Mesendoderm (in vitro differentiated cells): ENCODE measurements at regions not wholly inside any gene's neighbourhood (a gene's known extent, or its start where the extent isn't known, plus 50 kb on each side); places are given as distances from the start of the nearest gene placed in this dataset.
A peak's percentile ranks its signal among the peaks of the same experiment; 100 is the strongest.

Source experiments
- DNase-seq: peaks from one replicate; pipeline ENCODE4 v3.0.0; 2013
- H2AK5ac ChIP-seq: 2 replicates; pipeline ENCODE4 v1.6.1; 2013; ENCODE audit warnings: low read length, inconsistent platforms
- H2BK120ac ChIP-seq: 2 replicates; pipeline ENCODE4 v1.6.1; 2013; ENCODE audit warnings: low read depth, mild to moderate bottlenecking, low read length, moderate library complexity, mixed read lengths
- H2BK15ac ChIP-seq: replicated peaks from 2 replicates; pipeline ENCODE4 v1.6.1; 2013; ENCODE audit warnings: low read depth, mild to moderate bottlenecking, moderate library complexity
- H2BK5ac ChIP-seq: 2 replicates; pipeline ENCODE4 v1.6.1; 2013; ENCODE audit warnings: low read length, inconsistent platforms
- H3K18ac ChIP-seq: 2 replicates; pipeline ENCODE4 v1.6.1; 2013; ENCODE audit warnings: mild to moderate bottlenecking, low read length, mixed read lengths
- H3K23ac ChIP-seq: one replicate; pipeline ENCODE4 v1.6.1; 2013; ENCODE audit warnings: low read length
- H3K27ac ChIP-seq: 2 replicates; pipeline ENCODE4 v1.5.1; 2013; ENCODE audit warnings: low read depth, mild to moderate bottlenecking, inconsistent platforms, low read length, moderate library complexity
- H3K27me3 ChIP-seq: 2 replicates; pipeline ENCODE4 v1.6.1; 2013; ENCODE audit warnings: low read length, control low read depth, mild to moderate bottlenecking, inconsistent platforms; ENCODE audit not compliant: insufficient read depth, poor library complexity
- H3K36me3 ChIP-seq: 2 replicates; pipeline ENCODE4 v1.6.1; 2013; ENCODE audit warnings: low read length, inconsistent platforms; ENCODE audit not compliant: control insufficient read depth, insufficient read depth
- H3K4ac ChIP-seq: one replicate; pipeline ENCODE4 v1.6.1; 2013; ENCODE audit warnings: low read depth, mild to moderate bottlenecking, low read length, moderate library complexity
- H3K4me1 ChIP-seq: 2 replicates; pipeline ENCODE4 v1.6.1; 2013; ENCODE audit warnings: low read depth, low read length, inconsistent platforms; ENCODE audit not compliant: control insufficient read depth
- H3K4me2 ChIP-seq: 2 replicates; pipeline ENCODE4 v1.6.1; 2013; ENCODE audit warnings: low read length
- H3K4me3 ChIP-seq: 2 replicates; pipeline ENCODE4 v1.5.1; 2013; ENCODE audit warnings: mild to moderate bottlenecking, low read length
- H3K56ac ChIP-seq: one replicate; pipeline ENCODE4 v1.6.1; 2013; ENCODE audit warnings: low read length
- H3K79me1 ChIP-seq: 2 replicates; pipeline ENCODE4 v1.6.1; 2013; ENCODE audit warnings: low read length, inconsistent platforms
- H3K79me2 ChIP-seq: 2 replicates; pipeline ENCODE4 v1.6.1; 2013; ENCODE audit warnings: mild to moderate bottlenecking, low read length; ENCODE audit not compliant: control insufficient read depth, insufficient read depth
- H3K9ac ChIP-seq: 2 replicates; pipeline ENCODE4 v1.6.1; 2013; ENCODE audit warnings: low read length, inconsistent platforms
- H4K5ac ChIP-seq: one replicate; pipeline ENCODE4 v1.6.1; 2013; ENCODE audit warnings: low read length
- H4K8ac ChIP-seq: one replicate; pipeline ENCODE4 v1.6.1; 2013; ENCODE audit warnings: low read depth, mild to moderate bottlenecking, control low read depth, low read length, moderate library complexity
- WGBS: extraction: QIAGEN DNeasy Blood & Tissue Kit; methylation state at CpG from one replicate; pipeline ENCODE4 v1.1.7; 2013; ENCODE audit warnings: low lambda C conversion rate, missing lambda C conversion rate; ENCODE audit not compliant: insufficient coverage; ENCODE audit errors: extremely low coverage; 5-methylcytosine and 5-hydroxymethylcytosine counted together

DNA sequence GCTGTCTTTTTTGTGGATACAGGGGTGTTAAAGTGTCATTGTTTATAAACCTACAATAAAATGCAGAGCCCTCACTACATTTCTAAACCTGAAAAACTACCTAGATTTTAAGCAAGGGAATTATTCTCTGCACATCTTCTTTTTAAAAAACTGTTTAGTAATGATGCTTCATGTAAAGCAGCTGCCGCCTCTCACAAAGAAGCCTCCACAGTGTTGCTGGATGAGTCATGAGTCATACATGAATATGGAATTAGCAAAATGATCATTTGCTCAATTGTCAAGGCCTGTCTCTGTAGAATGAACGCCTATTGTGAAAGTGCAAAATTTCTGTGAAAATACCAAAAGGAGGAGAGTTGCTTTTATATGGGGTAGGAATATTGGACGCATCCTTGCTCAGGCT is 259.5 kb upstream of the CHRM3 start:
- Histone ChIP-seq H2BK5ac (no peak overlapping the region), H2BK15ac (no peak overlapping the region), H3K79me1 (no peaks in the 10 kb centered on the region), H3K36me3 (no peaks in the 10 kb centered on the region), H3K4me2 (no peak overlapping the region), H3K18ac (no peak overlapping the region), H3K79me2 (no peaks in the 10 kb centered on the region), H3K23ac (no peak overlapping the region), H4K5ac (no peak overlapping the region), H2BK120ac (no peak overlapping the region), H3K4me1 (peaks cover 7% of the 10 kb centered on the region), H4K8ac (no peak overlapping the region), H3K27ac (no peak overlapping the region), H3K9ac (no peak overlapping the region), H3K56ac (no peak overlapping the region), H2AK5ac (no peak overlapping the region), H3K27me3 (no peaks in the 10 kb centered on the region), H3K4me3 (no peak overlapping the region), H3K4ac (no peak overlapping the region)
- peak; percentile 40 for DNase-seq
- WGBS: no CpG with 5 or more reads among the region's 3 CpGs

DNA sequence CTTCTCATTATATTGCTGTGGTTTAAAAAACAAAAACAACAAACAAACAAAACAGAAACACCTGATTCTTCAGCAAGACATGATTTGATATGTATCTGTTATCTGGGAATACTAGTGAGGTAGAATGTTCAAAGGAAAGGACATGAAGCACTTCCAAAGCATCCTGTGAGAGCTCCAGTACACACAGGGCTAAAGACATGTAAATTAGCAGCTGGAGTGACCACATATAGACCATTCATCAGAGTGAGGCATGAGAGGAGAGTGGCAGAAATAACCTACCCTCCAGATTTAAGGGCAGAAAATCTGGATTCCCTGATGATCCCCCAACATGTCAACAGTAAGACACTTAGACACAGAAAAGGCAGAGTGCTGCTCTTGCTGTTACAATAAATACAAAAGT is 260.5 kb upstream of the CHRM3 start:
- Histone ChIP-seq H2AK5ac (no peak overlapping the region), H3K4me1 (peaks cover 7% of the 10 kb centered on the region), H3K56ac (no peak overlapping the region), H3K23ac (no peak overlapping the region), H3K9ac (no peak overlapping the region), H3K79me1 (no peaks in the 10 kb centered on the region), H3K79me2 (no peaks in the 10 kb centered on the region), H3K27ac (no peak overlapping the region), H3K36me3 (no peaks in the 10 kb centered on the region), H2BK120ac (no peak overlapping the region), H3K4ac (no peak overlapping the region), H2BK5ac (no peak overlapping the region), H3K4me3 (no peak overlapping the region), H4K5ac (no peak overlapping the region), H4K8ac (no peak overlapping the region), H2BK15ac (peak overlapping the region; percentile 61), H3K27me3 (no peaks in the 10 kb centered on the region), H3K4me2 (no peak overlapping the region), H3K18ac (no peak overlapping the region)
- DNase-seq: peak; percentile 21

DNA sequence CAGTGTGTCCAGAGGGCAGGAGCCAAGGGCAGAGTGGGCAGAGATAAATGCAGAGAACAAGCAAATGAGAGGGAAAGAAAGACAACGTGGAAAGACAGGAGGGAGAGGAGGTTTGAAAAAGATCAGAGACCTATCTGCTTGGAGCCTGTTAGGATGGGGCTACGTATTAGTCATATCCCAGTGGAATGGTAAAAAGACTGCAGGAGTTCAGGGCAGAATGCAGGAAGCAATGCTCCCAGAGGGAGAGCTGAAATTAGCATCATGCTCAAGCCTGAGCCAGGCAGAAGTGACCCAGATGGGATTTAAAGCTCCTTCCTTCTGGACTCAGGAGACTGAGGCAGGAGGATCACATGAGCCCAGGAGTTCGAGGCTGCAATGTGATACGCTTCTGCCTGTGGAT is 261.3 kb upstream of the CHRM3 start:
- peak; percentile 82 for DNase-seq
- H3K27ac ChIP-seq: peak overlapping the region; percentile 63
- H3K56ac ChIP-seq: peak overlapping the region; percentile 18
- no peak overlapping the region for H3K4me2 ChIP-seq
- no peak overlapping the region for H2BK5ac ChIP-seq
- H2BK120ac ChIP-seq: no peak overlapping the region
- no peak overlapping the region for H4K5ac ChIP-seq
- no peak overlapping the region for H4K8ac ChIP-seq
- no peak overlapping the region for H2BK15ac ChIP-seq
- no peaks in the 10 kb centered on the region for H3K27me3 ChIP-seq
- no peak overlapping the region for H3K4me3 ChIP-seq
- no peaks in the 10 kb centered on the region for H3K36me3 ChIP-seq
- no CpG with 5 or more reads among the region's 4 CpGs for WGBS
- H2AK5ac ChIP-seq: no peak overlapping the region
- H3K4me1 ChIP-seq: peaks cover 7% of the 10 kb centered on the region
- H3K79me1 ChIP-seq: no peaks in the 10 kb centered on the region
- H3K23ac ChIP-seq: no peak overlapping the region
- H3K4ac ChIP-seq: no peak overlapping the region
- H3K18ac ChIP-seq: no peak overlapping the region
- no peak overlapping the region for H3K9ac ChIP-seq
- H3K79me2 ChIP-seq: no peaks in the 10 kb centered on the region

DNA sequence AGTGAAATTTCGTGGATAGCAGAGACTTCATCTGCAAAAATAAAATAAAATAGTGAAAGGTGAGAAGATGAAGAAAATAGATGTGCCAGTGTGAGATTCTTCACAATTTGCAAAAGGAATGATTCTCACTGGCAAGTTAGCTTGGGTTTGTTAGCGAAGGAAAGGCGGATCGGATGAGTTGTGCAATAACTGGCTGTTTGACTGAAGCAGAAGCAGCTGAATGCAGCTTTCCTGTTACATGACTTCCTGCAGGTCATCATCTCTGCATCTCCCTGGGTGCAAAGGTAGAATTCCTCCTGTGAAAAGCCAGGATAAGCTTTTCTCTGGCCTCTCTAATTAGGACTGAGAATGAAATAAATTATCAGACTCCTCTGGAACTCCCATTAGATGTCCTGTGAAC is 263.1 kb upstream of the CHRM3 start:
- no peak overlapping the region for H4K5ac ChIP-seq
- no peak overlapping the region for H3K18ac ChIP-seq
- H2BK120ac ChIP-seq: no peak overlapping the region
- H3K4ac ChIP-seq: no peak overlapping the region
- no peak overlapping the region for H3K4me2 ChIP-seq
- H3K23ac ChIP-seq: no peak overlapping the region
- H3K4me1 ChIP-seq: peaks cover 7% of the 10 kb centered on the region
- DNase-seq: no peak
- no peak overlapping the region for H4K8ac ChIP-seq
- H3K9ac ChIP-seq: no peak overlapping the region
- no peak overlapping the region for H3K56ac ChIP-seq
- H3K36me3 ChIP-seq: no peaks in the 10 kb centered on the region
- H2AK5ac ChIP-seq: no peak overlapping the region
- H3K4me3 ChIP-seq: no peak overlapping the region
- WGBS: no CpG with 5 or more reads among the region's 4 CpGs
- H3K27ac ChIP-seq: no peak overlapping the region
- no peaks in the 10 kb centered on the region for H3K27me3 ChIP-seq
- H2BK5ac ChIP-seq: no peak overlapping the region
- no peaks in the 10 kb centered on the region for H3K79me2 ChIP-seq
- H3K79me1 ChIP-seq: no peaks in the 10 kb centered on the region
- H2BK15ac ChIP-seq: no peak overlapping the region

DNA sequence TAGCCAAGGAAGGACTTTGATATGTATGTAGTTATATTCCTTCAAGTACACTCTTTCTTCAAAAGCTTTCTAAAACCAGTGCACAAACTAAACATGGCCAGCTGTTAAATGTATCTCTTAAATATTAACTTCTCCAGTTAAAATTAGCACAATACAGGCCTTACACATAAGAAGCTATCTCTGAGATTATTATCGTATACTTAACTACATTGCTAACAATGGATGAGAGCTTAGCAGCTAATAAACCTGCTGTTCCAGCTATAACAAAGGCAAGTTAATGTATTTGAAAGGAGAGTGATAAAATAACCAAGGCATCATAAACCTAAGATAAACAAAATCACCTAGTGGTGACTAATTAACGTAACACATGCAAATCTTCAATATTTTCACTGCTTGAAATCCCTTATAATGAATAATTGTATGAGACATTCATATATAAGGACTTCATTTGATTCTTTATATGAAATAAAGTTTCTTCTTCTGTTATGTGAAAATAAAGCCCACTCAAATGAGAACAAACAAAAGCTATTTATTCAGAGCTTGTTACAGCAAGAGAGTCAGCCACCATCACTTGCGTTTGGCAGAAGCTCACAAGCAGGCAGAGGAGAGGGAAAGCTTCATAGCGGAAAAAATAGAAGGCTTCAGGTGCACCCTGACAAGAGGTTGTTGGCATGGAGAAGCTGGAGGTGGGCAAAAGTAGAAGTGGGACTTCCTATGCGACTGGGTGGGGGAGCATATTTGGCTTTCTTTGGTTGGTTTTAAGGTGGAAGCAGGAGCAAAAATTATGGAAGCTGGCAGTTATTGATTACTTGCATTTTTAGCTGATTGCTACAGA is 274.1 kb upstream of the CHRM3 start:
- DNase-seq: peak; percentile 22
- no peak overlapping the region for H2BK15ac ChIP-seq

DNA sequence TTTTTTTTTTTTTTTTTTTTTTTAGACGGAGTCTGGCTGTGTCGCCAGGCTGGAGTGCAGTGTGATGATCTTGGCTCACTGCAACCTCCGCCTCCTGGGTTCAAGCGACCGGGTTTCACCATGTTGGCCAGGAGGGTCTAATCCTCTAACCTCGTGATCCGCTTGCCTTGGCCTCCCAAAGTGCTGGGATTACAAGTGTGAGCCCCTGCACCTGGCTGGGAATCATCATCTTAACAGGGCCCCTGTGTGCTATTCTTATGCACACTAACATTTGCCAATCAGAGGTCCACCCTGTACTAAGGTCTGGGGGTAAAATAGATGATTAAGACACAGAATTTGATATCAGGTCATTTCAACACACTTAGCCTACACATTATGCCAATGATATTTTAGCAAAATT is 278.7 kb upstream of the CHRM3 start:
- Histone ChIP-seq H3K27ac (no peak overlapping the region), H2BK15ac (peak overlapping the region; percentile 74), H4K5ac (no peak overlapping the region), H3K56ac (no peak overlapping the region), H3K79me1 (no peaks in the 10 kb centered on the region), H4K8ac (no peak overlapping the region), H2BK5ac (no peak overlapping the region), H3K27me3 (no peaks in the 10 kb centered on the region), H3K4me2 (no peak overlapping the region), H3K18ac (peak overlapping the region; percentile 80), H2BK120ac (no peak overlapping the region), H3K4ac (no peak overlapping the region), H3K23ac (no peak overlapping the region), H3K36me3 (no peaks in the 10 kb centered on the region), H2AK5ac (no peak overlapping the region), H3K79me2 (no peaks in the 10 kb centered on the region), H3K4me1 (no peaks in the 10 kb centered on the region), H3K4me3 (no peak overlapping the region), H3K9ac (no peak overlapping the region)
- no peak for DNase-seq
- no CpG with 5 or more reads among the region's 7 CpGs for WGBS

More for the DNA sequence above, 274.1 kb upstream of the CHRM3 start:
- Histone ChIP-seq H3K4me1 (no peaks in the 10 kb centered on the region), H4K8ac (no peak overlapping the region), H2AK5ac (no peak overlapping the region), H3K23ac (no peak overlapping the region), H3K79me1 (no peaks in the 10 kb centered on the region), H3K27me3 (no peaks in the 10 kb centered on the region), H3K79me2 (no peaks in the 10 kb centered on the region), H3K56ac (no peak overlapping the region), H3K9ac (no peak overlapping the region), H3K36me3 (no peaks in the 10 kb centered on the region), H2BK5ac (no peak overlapping the region), H3K27ac (no peak overlapping the region), H3K4me3 (no peak overlapping the region), H4K5ac (no peak overlapping the region), H3K18ac (no peak overlapping the region), H3K4me2 (no peak overlapping the region), H3K4ac (no peak overlapping the region), H2BK120ac (no peak overlapping the region)
- no CpG with 5 or more reads among the region's 5 CpGs for WGBS
